ENCODE measurements at regions not wholly inside any gene's neighbourhood (a gene's known extent, or its start where the extent isn't known, plus 50 kb on each side); places are given as distances from the start of the nearest gene placed in this dataset.

- Histone ChIP-seq H3K4me3 (ENCODE audit: low read depth in 1 of 2, low read length in 1 of 2) (no peak overlapping the region), H3K27ac (no peak overlapping the region), H3K36me3 (no peaks in the 10 kb centered on the region), H3K9me3 (no peaks in the 10 kb centered on the region), H3K4me1 (ENCODE audit: control insufficient read depth in 1 of 2, insufficient read depth in 1 of 2, low read depth in 1 of 2, low read length in 1 of 2) (no peaks in the 10 kb centered on the region), H3K27me3 (no peaks in the 10 kb centered on the region)
- no peak for TF ChIP-seq CTCF (IDR thresholded peaks at IDR 0.05)
Measured at GRCh38 chr6:156028335-156029131, 572.9 kb upstream of the NOX3 start.

DNA sequence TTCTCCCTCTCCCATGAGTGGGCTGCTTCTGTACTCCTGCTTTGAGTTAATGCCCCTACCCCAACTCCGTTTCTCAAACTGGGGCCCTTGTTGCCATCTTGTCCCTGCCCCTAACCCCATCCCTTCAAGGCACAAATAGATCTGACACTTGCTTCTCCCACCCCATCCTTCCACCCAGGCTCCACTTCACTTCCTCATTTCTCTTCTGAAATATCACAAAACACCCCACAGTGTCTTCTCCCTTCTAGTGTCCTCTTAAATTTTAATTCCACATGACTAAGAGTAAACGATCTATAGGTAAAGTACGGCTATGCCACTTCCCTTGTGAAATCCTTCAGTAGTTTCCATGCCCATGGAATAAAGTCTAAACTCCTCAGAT lies 571.6 kb upstream of the NOX3 start:
- no peak for TF ChIP-seq CTCF (IDR thresholded peaks at IDR 0.05)
- Histone ChIP-seq H3K36me3 (no peaks in the 10 kb centered on the region), H3K9me3 (no peaks in the 10 kb centered on the region), H3K27ac (no peak overlapping the region), H3K4me3 (ENCODE audit: low read depth in 1 of 2, low read length in 1 of 2) (no peak overlapping the region), H3K27me3 (no peaks in the 10 kb centered on the region), H3K4me1 (ENCODE audit: control insufficient read depth in 1 of 2, insufficient read depth in 1 of 2, low read depth in 1 of 2, low read length in 1 of 2) (no peaks in the 10 kb centered on the region)

DNA sequence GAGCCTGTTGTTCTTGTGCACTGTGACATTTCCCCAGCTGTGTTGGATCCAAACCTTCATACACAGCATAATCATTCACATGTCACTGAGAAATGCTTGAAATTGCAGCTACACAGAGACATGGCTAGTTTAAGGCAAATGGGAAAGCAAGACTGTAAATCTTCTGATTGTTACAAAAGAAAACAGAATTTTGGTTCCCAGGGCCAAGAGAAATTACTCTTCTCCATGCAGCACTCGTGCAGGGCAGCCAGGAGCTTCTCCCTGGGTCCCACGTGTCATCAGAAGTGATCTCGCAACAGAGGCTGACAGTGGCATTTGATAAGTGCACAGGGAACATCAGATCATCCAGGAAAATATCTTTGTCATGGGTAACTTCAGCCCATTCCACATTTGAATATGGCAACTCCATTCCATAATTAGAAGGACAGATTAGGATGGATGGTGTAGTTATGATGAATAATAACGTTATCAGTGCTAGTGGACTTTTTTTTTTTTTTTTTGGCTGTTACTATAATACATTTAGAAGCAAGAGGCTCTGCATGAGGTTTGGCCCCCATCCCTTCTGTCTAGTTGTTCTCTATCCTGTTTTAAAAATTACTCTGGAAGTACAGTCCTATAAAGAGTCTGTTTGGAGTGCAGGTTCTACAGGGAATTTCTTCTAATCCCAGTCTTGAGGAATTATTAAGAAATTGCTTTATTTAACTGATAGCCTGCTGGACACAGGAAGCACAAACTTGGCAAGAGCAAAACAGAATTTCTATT lies 571.0 kb upstream of the NOX3 start:
- no peaks in the 10 kb centered on the region for H3K36me3 ChIP-seq
- no peak for TF ChIP-seq CTCF (IDR thresholded peaks at IDR 0.05)
- no peaks in the 10 kb centered on the region for H3K27me3 ChIP-seq
- no peaks in the 10 kb centered on the region for H3K9me3 ChIP-seq
- H3K4me1 ChIP-seq (ENCODE audit: control insufficient read depth in 1 of 2, insufficient read depth in 1 of 2, low read depth in 1 of 2, low read length in 1 of 2): no peaks in the 10 kb centered on the region
- no peak overlapping the region for H3K4me3 ChIP-seq (ENCODE audit: low read depth in 1 of 2, low read length in 1 of 2)
- H3K27ac ChIP-seq: no peak overlapping the region

DNA sequence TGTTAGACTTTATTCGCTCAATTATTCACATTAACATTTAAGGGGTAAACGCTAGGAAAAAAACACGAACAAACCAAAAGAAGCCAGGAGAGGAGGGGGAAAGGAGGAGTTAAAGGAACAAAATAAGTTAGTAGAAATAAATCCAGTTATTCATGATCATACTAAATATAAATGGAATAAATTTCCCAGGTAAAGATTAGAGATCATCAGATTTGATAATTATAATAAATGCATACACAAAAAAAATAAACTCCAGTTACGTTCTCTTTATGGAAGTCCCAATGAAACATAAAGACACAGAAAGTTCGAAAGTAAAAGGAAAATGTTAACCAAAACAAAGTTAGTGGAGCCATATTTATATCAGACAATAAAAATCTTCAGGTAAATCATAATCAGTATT lies 568.7 kb upstream of the NOX3 start:
- Histone ChIP-seq H3K36me3 (no peaks in the 10 kb centered on the region), H3K4me3 (ENCODE audit: low read depth in 1 of 2, low read length in 1 of 2) (no peak overlapping the region), H3K4me1 (ENCODE audit: control insufficient read depth in 1 of 2, insufficient read depth in 1 of 2, low read depth in 1 of 2, low read length in 1 of 2) (no peaks in the 10 kb centered on the region), H3K9me3 (no peaks in the 10 kb centered on the region), H3K27ac (no peak overlapping the region), H3K27me3 (no peaks in the 10 kb centered on the region)
- no peak for TF ChIP-seq CTCF (IDR thresholded peaks at IDR 0.05)

DNA sequence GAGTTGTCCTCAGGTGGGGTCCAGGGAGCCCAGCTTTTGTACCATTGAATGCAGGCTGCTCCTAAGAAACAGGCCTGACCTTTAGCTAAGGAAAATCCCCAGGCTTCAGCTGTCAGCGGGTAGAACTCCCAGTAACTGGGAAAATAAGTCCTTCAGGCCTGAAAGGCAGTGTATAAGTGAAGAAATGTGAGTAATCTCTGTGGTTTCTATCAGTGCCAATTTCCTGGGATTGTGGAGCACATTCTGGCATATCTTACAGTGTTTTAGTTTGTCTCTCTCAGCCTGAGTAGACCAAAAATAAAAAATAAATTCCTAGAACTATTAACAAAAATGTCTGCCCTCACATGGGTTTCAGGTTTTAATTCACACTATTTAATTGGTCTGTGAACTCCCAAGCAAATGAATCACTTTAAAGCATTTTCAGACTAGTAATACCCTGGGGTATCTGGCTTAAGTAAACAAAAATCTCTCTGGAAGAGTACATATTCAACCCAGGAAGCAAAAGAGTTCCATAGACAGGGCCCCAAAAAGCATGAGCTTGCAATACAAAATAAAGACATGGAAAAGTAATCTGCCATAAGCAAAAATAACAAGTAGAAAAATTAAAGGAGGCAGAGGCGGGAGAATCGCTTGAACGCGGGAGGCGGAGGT lies 566.2 kb upstream of the NOX3 start:
- TF ChIP-seq CTCF (IDR thresholded peaks at IDR 0.05): no peak
- Histone ChIP-seq H3K27me3 (no peaks in the 10 kb centered on the region), H3K36me3 (no peaks in the 10 kb centered on the region), H3K9me3 (no peaks in the 10 kb centered on the region), H3K27ac (no peak overlapping the region), H3K4me3 (ENCODE audit: low read depth in 1 of 2, low read length in 1 of 2) (no peak overlapping the region), H3K4me1 (ENCODE audit: control insufficient read depth in 1 of 2, insufficient read depth in 1 of 2, low read depth in 1 of 2, low read length in 1 of 2) (no peaks in the 10 kb centered on the region)
